CD14-positive monocyte (primary cell): ENCODE measurements at regions not wholly inside any gene's neighbourhood (a gene's known extent, or its start where the extent isn't known, plus 50 kb on each side); places are given as distances from the start of the nearest gene placed in this dataset.

Source experiments
- DNase-seq, 3 donors: peaks; one replicate each; pipeline ENCODE4 v3.0.0-alpha.2; 2011 to 2022
- H2AFZ ChIP-seq: 2 replicates; pipeline ENCODE4 v1.6.0; 2012; ENCODE audit warnings: mild to moderate bottlenecking, low read depth, low read length, inconsistent platforms; ENCODE audit not compliant: insufficient read depth, poor library complexity, severe bottlenecking
- H3K27ac ChIP-seq, 2 donors: 1 replicate in 1 of 2; 2 replicates in 1 of 2; pipeline ENCODE4 v1.5.1; 2012 to 2013; ENCODE audit warnings: low read length in 2 of 2, control low read depth in 1 of 2, inconsistent platforms in 1 of 2, low read depth in 1 of 2, mild to moderate bottlenecking in 1 of 2
- H3K27me3 ChIP-seq, 2 donors: one replicate each; pipeline versions ENCODE4 v1.6.0 to v1.6.1; 2011 to 2013; ENCODE audit warnings: low read length in 2 of 2; ENCODE audit not compliant: control insufficient read depth in 2 of 2, insufficient read depth in 2 of 2
- H3K36me3 ChIP-seq, 2 donors: replicated peaks in 1 of 2; 1 replicate in 1 of 2; 2 replicates in 1 of 2; pipeline versions ENCODE4 v1.5.1 to v1.6.1; 2012 to 2013; ENCODE audit warnings: low read length in 2 of 2, control low read depth in 1 of 2, inconsistent platforms in 1 of 2, mild to moderate bottlenecking in 1 of 2; ENCODE audit not compliant: insufficient read depth in 2 of 2, control insufficient read depth in 1 of 2
- H3K4me1 ChIP-seq, 2 donors: 1 replicate in 1 of 2; 2 replicates in 1 of 2; pipeline versions ENCODE4 v1.5.1 to v1.6.1; 2012 to 2013; ENCODE audit warnings: low read length in 2 of 2, control low read depth in 1 of 2, inconsistent platforms in 1 of 2, mild to moderate bottlenecking in 1 of 2, moderate library complexity in 1 of 2; ENCODE audit not compliant: insufficient read depth in 2 of 2, control insufficient read depth in 1 of 2
- H3K4me2 ChIP-seq: replicated peaks from 2 replicates; pipeline ENCODE3; 2012; ENCODE audit warnings: low read length, moderate library complexity, mild to moderate bottlenecking; ENCODE audit not compliant: poor library complexity, severe bottlenecking; ENCODE audit errors: extremely low read depth
- H3K4me3 ChIP-seq, 3 experiments: fragments of 200-600 bp in 1 of 3; sonication (generic) in 1 of 3; replicated peaks in 1 of 3; 1 replicate in 2 of 3; 2 replicates in 1 of 3; pipeline ENCODE4 v1.5.1; 2011 to 2013; ENCODE audit warnings: low read length in 3 of 3, mild to moderate bottlenecking in 3 of 3, control low read depth in 2 of 3, low read depth in 2 of 3, inconsistent platforms in 1 of 3, moderate library complexity in 1 of 3
- H3K79me2 ChIP-seq: 2 replicates; pipeline ENCODE4 v1.6.0; 2012; ENCODE audit warnings: mild to moderate bottlenecking, control low read depth, inconsistent platforms, low read length, moderate library complexity; ENCODE audit not compliant: insufficient read depth
- H3K9ac ChIP-seq: 2 replicates; pipeline ENCODE4 v1.6.0; 2017; ENCODE audit warnings: low read length, mild to moderate bottlenecking; ENCODE audit not compliant: insufficient read depth, poor library complexity, severe bottlenecking
- H3K9me3 ChIP-seq, 2 donors: replicated peaks in 1 of 2; 1 replicate in 1 of 2; 2 replicates in 1 of 2; pipeline versions ENCODE4 v1.5.1 to v1.6.1; 2012 to 2013; ENCODE audit warnings: low read length in 2 of 2, control low read depth in 1 of 2; ENCODE audit not compliant: control insufficient read depth in 1 of 2, insufficient read depth in 1 of 2
- H4K20me1 ChIP-seq: 2 replicates; pipeline ENCODE4 v1.6.0; 2012; ENCODE audit warnings: mild to moderate bottlenecking, low read length, control low read depth, moderate library complexity; ENCODE audit not compliant: insufficient read depth
- H3K27ac Mint-ChIP-seq, 7 donors: one replicate each; pipeline ENCODE4 v1.8.0; 2020; ENCODE audit warnings: mild to moderate bottlenecking in 7 of 7, mixed read lengths in 7 of 7, moderate library complexity in 6 of 7, inconsistent platforms in 2 of 7
- H3K27me3 Mint-ChIP-seq, 3 donors: one replicate each; pipeline ENCODE4 v1.8.0; 2021 to 2022; ENCODE audit warnings: low read depth in 3 of 3, mild to moderate bottlenecking in 3 of 3, mixed read lengths in 3 of 3, moderate library complexity in 3 of 3, inconsistent platforms in 1 of 3
- H3K36me3 Mint-ChIP-seq, 2 donors: one replicate each; pipeline ENCODE4 v1.8.0; 2020; ENCODE audit warnings: mixed read lengths in 2 of 2, inconsistent platforms in 1 of 2, mild to moderate bottlenecking in 1 of 2
- H3K4me1 Mint-ChIP-seq: one replicate; pipeline ENCODE4 v1.8.0; 2020; ENCODE audit warnings: mild to moderate bottlenecking, mixed read lengths
- H3K4me3 Mint-ChIP-seq, 2 donors: one replicate each; pipeline ENCODE4 v1.8.0; 2020; ENCODE audit warnings: mild to moderate bottlenecking in 2 of 2, mixed read lengths in 2 of 2, moderate library complexity in 1 of 2
- H3K9me3 Mint-ChIP-seq, 7 donors: one replicate each; pipeline ENCODE4 v1.8.0; 2020 to 2022; ENCODE audit warnings: mixed read lengths in 7 of 7, mild to moderate bottlenecking in 6 of 7, moderate library complexity in 6 of 7, inconsistent platforms in 2 of 7
- WGBS: methylation state at CpG from one replicate; pipeline ENCODE4 v1.1.5; 2013; ENCODE audit warnings: missing lambda C conversion rate; ENCODE audit not compliant: insufficient coverage; 5-methylcytosine and 5-hydroxymethylcytosine counted together
- intact Hi-C, 2 donors: fragments of 100-400 bp; cut with micrococcal nuclease; formaldehyde crosslinking; loops; one replicate each; pipeline versions ENCODE4 v1.15.0 to v1.15.1; 2023
- TF ChIP-seq, protein P1 (sequence below): fragments of 200-600 bp; IDR thresholded peaks from one replicate; pipeline ENCODE4 v1.8.0; 2022; ENCODE audit warnings: antibody characterized with exemption, mild to moderate bottlenecking

DNA sequence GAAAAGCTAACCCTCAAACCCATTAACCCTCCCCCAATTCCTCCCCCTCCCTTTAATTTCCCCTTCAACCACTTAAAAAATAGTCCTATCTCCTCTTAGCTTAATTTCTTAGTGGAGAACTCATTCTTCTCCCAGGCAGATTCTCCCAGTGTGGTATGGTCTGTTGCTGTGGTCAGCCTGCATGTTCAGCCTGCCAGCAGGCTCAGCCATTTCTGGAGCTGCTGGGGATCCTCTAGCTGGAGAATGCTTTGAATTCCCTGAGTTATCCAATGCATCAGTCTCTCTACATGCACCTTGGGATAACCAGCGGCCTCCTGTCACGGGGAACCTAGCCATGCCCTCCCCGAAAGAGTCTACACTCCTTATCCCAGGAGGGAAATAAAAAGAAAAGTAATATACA lies 375.4 kb upstream of the RSPO3 start:
- Histone ChIP-seq H3K4me2 (no peak overlapping the region), H3K9ac (no peak overlapping the region), H3K4me1 (no peaks in the 10 kb centered on the region), H3K9me3 (peaks cover 0 to 7% of the 10 kb centered on the region in 2 donors), H4K20me1 (no peaks in the 10 kb centered on the region), H2AFZ (no peak overlapping the region), H3K27me3 (no peaks in the 10 kb centered on the region), H3K79me2 (no peaks in the 10 kb centered on the region), H3K4me3 (no peak overlapping the region), H3K36me3 (no peaks in the 10 kb centered on the region), H3K27ac (no peak overlapping the region)
- Mint-ChIP-seq H3K36me3 (no peaks in the 10 kb centered on the region), H3K27me3 (peaks cover 0 to 1% (median 0%) of the 10 kb centered on the region in 3 donors), H3K27ac (no peak overlapping the region), H3K4me1 (no peaks in the 10 kb centered on the region), H3K4me3 (no peak overlapping the region), H3K9me3 (peaks cover 3 to 8% (median 5%) of the 10 kb centered on the region in 7 donors)
- TF ChIP-seq, protein P1, sequence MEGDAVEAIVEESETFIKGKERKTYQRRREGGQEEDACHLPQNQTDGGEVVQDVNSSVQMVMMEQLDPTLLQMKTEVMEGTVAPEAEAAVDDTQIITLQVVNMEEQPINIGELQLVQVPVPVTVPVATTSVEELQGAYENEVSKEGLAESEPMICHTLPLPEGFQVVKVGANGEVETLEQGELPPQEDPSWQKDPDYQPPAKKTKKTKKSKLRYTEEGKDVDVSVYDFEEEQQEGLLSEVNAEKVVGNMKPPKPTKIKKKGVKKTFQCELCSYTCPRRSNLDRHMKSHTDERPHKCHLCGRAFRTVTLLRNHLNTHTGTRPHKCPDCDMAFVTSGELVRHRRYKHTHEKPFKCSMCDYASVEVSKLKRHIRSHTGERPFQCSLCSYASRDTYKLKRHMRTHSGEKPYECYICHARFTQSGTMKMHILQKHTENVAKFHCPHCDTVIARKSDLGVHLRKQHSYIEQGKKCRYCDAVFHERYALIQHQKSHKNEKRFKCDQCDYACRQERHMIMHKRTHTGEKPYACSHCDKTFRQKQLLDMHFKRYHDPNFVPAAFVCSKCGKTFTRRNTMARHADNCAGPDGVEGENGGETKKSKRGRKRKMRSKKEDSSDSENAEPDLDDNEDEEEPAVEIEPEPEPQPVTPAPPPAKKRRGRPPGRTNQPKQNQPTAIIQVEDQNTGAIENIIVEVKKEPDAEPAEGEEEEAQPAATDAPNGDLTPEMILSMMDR, result no peak
- intact Hi-C loops, result no loop called here
- WGBS, result no CpG with 5 or more reads among the region's 3 CpGs
- DNase-seq, result no peak

DNA sequence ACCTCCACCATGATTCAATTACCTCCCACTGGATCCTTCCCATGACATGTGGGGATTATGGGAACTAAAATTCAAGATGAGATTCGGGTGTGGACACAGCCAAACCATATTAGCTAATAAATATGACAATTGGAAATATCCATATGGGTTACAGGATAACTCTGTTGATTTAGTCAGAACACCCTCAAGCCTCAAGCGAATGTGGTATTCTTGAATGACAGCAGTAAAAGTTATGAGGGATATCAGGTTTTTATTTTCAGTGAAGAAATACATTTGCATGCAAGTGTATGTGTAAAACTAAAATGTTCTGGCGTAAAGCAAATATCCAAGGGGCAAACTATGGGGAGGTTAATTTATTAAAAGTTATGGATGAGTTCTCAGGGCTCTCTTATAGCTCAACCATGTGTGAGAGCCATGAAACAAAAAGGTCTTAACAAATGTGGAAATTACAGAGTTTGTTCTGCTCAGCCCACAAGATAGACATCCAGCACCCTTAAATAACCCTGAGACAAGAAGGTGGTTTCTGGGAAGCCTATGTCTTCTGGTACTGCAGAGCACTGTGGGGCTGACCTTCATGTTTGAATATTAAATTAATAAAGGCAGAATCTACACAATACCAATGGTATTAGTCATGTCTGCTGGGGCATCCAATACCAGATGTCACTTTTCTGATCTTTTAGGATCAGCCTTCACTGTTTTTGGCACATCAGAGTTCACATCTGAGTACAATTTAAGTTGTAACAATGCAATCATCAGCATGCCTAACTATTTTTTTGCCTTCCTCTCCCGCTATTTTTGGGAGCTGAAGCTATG lies 370.5 kb upstream of the RSPO3 start:
- 88% methylated on average over 2 of the region's 4 CpGs for WGBS

More for the DNA sequence above, 370.5 kb upstream of the RSPO3 start:
- H3K9me3 ChIP-seq, result peaks cover 0 to 7% of the 10 kb centered on the region in 2 donors
- H3K4me1 ChIP-seq, result no peaks in the 10 kb centered on the region
- Mint-ChIP-seq H3K36me3 (no peaks in the 10 kb centered on the region), H3K9me3 (peaks cover 3 to 12% (median 7%) of the 10 kb centered on the region in 7 donors), H3K27ac (no peak overlapping the region), H3K4me1 (no peaks in the 10 kb centered on the region), H3K4me3 (no peak overlapping the region), H3K27me3 (no peaks in the 10 kb centered on the region)
- H3K4me2 ChIP-seq, result no peak overlapping the region
- H3K79me2 ChIP-seq, result no peaks in the 10 kb centered on the region
- H3K36me3 ChIP-seq, result no peaks in the 10 kb centered on the region
- intact Hi-C loops, result no loop called here
- H2AFZ ChIP-seq, result no peak overlapping the region
- no peak overlapping the region for H3K9ac ChIP-seq
- TF ChIP-seq, protein P1, result no peak
- no peak overlapping the region for H3K27ac ChIP-seq
- H3K4me3 ChIP-seq, result no peak overlapping the region
- H4K20me1 ChIP-seq, result no peaks in the 10 kb centered on the region
- DNase-seq, result no peak
- no peaks in the 10 kb centered on the region for H3K27me3 ChIP-seq
